Endodermal cell (in vitro differentiated cells): ENCODE measurements at regions not wholly inside any gene's neighbourhood (a gene's known extent, or its start where the extent isn't known, plus 50 kb on each side); places are given as distances from the start of the nearest gene placed in this dataset.

Experiments used
- DNase-seq: peaks from one replicate; pipeline ENCODE4 v3.0.0-alpha.2; 2017
- H3K27ac ChIP-seq: 2 replicates; pipeline ENCODE4 v1.5.1; 2013; ENCODE audit warnings: mild to moderate bottlenecking, low read depth, low read length, moderate library complexity
- H3K27me3 ChIP-seq: 2 replicates; pipeline ENCODE4 v1.6.1; 2013; ENCODE audit warnings: mild to moderate bottlenecking, low read length, moderate library complexity; ENCODE audit not compliant: insufficient read depth, control insufficient read depth, poor library complexity, severe bottlenecking
- H3K36me3 ChIP-seq: 2 replicates; pipeline ENCODE4 v1.7.0; 2013; ENCODE audit warnings: mild to moderate bottlenecking, low read length, moderate library complexity; ENCODE audit not compliant: control insufficient read depth, insufficient read depth
- H3K4me1 ChIP-seq: one replicate; pipeline ENCODE4 v1.7.0; 2013; ENCODE audit warnings: low read length; ENCODE audit not compliant: control insufficient read depth, insufficient read depth
- H3K4me3 ChIP-seq: 2 replicates; pipeline ENCODE4 v1.5.1; 2013; ENCODE audit warnings: mild to moderate bottlenecking, low read length, moderate library complexity
- H3K9ac ChIP-seq: 2 replicates; pipeline ENCODE4 v1.6.1; 2013; ENCODE audit warnings: mild to moderate bottlenecking, low read length, moderate library complexity; ENCODE audit not compliant: poor library complexity, severe bottlenecking; ENCODE audit errors: extremely low read depth
- H3K9me3 ChIP-seq: 2 replicates; pipeline ENCODE4 v1.6.1; 2013; ENCODE audit warnings: mild to moderate bottlenecking, low read length, moderate library complexity; ENCODE audit not compliant: control insufficient read depth
- H3K27ac Mint-ChIP-seq: 2 replicates; pipeline ENCODE4 v1.8.0; 2020; ENCODE audit warnings: mixed read lengths
- H3K27me3 Mint-ChIP-seq: 2 replicates; pipeline ENCODE4 v1.8.0; 2021; ENCODE audit warnings: mild to moderate bottlenecking, mixed read lengths; ENCODE audit not compliant: insufficient read depth
- H3K36me3 Mint-ChIP-seq: 2 replicates; pipeline ENCODE4 v1.8.0; 2020; ENCODE audit warnings: low read depth, mixed read lengths
- H3K4me1 Mint-ChIP-seq: 2 replicates; pipeline ENCODE4 v1.8.0; 2020; ENCODE audit warnings: mixed read lengths
- H3K4me3 Mint-ChIP-seq: 2 replicates; pipeline ENCODE4 v1.8.0; 2020; ENCODE audit warnings: mild to moderate bottlenecking, moderate library complexity, mixed read lengths
- H3K9me3 Mint-ChIP-seq: 2 replicates; pipeline ENCODE4 v1.8.0; 2020; ENCODE audit warnings: mild to moderate bottlenecking, mixed read lengths
- CTCF ChIP-seq: fragments of 200-600 bp; sonication (generic); conservative IDR thresholded peaks from 2 replicates; pipeline ENCODE4 v1.5.0; 2021; ENCODE audit warnings: antibody characterized with exemption, mild to moderate bottlenecking
- WGBS, 2 experiments: methylation state at CpG; one replicate each; pipeline versions ENCODE4 v1.1.5 to v1.1.7; 2013; ENCODE audit warnings: missing lambda C conversion rate in 2 of 2, mixed read lengths in 1 of 2; ENCODE audit not compliant: insufficient coverage in 1 of 2, insufficient read length in 1 of 2; 5-methylcytosine and 5-hydroxymethylcytosine counted together

- TF ChIP-seq CTCF, result peak; percentile 59
- H3K4me1 Mint-ChIP-seq, result peaks cover 23% of the 10 kb centered on the region
- 84% methylated on average over 3 of the region's 3 CpGs for WGBS, 2 experiments
- H3K4me3 Mint-ChIP-seq, result no peak overlapping the region
- H3K9me3 Mint-ChIP-seq, result no peaks in the 10 kb centered on the region
- no peaks in the 10 kb centered on the region for H3K9me3 ChIP-seq
- DNase-seq, result peak; percentile 45
- no peaks in the 10 kb centered on the region for H3K27me3 ChIP-seq
- peaks cover 15% of the 10 kb centered on the region for H3K27me3 Mint-ChIP-seq
- peaks cover 3% of the 10 kb centered on the region for H3K4me1 ChIP-seq
- no peak overlapping the region for H3K9ac ChIP-seq
- H3K36me3 Mint-ChIP-seq, result no peaks in the 10 kb centered on the region
- H3K27ac Mint-ChIP-seq, result no peak overlapping the region
- no peak overlapping the region for H3K4me3 ChIP-seq
- no peaks in the 10 kb centered on the region for H3K36me3 ChIP-seq
- H3K27ac ChIP-seq, result no peak overlapping the region
These were observed 454.9 kb downstream of the FOXO1 start for GRCh38 chr13:40211586-40211968.

GRCh38 chr13:40213779-40214178, 452.7 kb downstream of the FOXO1 start:
- TF ChIP-seq CTCF, result no peak
- H3K27ac ChIP-seq, result no peak overlapping the region
- Mint-ChIP-seq H3K27me3 (peaks cover 8% of the 10 kb centered on the region), H3K4me1 (peaks cover 18% of the 10 kb centered on the region), H3K27ac (no peak overlapping the region), H3K36me3 (no peaks in the 10 kb centered on the region), H3K4me3 (no peak overlapping the region), H3K9me3 (no peaks in the 10 kb centered on the region)
- no peaks in the 10 kb centered on the region for H3K36me3 ChIP-seq
- H3K27me3 ChIP-seq, result no peaks in the 10 kb centered on the region
- no peak for DNase-seq
- no peaks in the 10 kb centered on the region for H3K4me1 ChIP-seq
- no peak overlapping the region for H3K4me3 ChIP-seq
- H3K9ac ChIP-seq, result no peak overlapping the region
- no peaks in the 10 kb centered on the region for H3K9me3 ChIP-seq

GRCh38 chr13:40215311-40215710, 451.1 kb downstream of the FOXO1 start:
- no peak for TF ChIP-seq CTCF
- Mint-ChIP-seq H3K9me3 (no peaks in the 10 kb centered on the region), H3K27me3 (peaks cover 2% of the 10 kb centered on the region), H3K27ac (no peak overlapping the region), H3K4me3 (no peak overlapping the region), H3K4me1 (peaks cover 18% of the 10 kb centered on the region), H3K36me3 (no peaks in the 10 kb centered on the region)
- H3K36me3 ChIP-seq, result no peaks in the 10 kb centered on the region
- no peak overlapping the region for H3K27ac ChIP-seq
- no peak for DNase-seq
- no peak overlapping the region for H3K4me3 ChIP-seq
- WGBS, 2 experiments, result 94 to 100% methylated on average over 1 of the region's 1 CpG
- H3K4me1 ChIP-seq, result no peaks in the 10 kb centered on the region
- no peak overlapping the region for H3K9ac ChIP-seq
- no peaks in the 10 kb centered on the region for H3K9me3 ChIP-seq
- no peaks in the 10 kb centered on the region for H3K27me3 ChIP-seq
